DND-41 (cell line): ENCODE measurements at regions not wholly inside any gene's neighbourhood (a gene's known extent, or its start where the extent isn't known, plus 50 kb on each side); places are given as distances from the start of the nearest gene placed in this dataset.

ENCODE experiments used
- EZH2 ChIP-seq: IDR thresholded peaks from 3 replicates; pipeline ENCODE4 v1.6.1; 2012; ENCODE audit warnings: borderline replicate concordance, low read depth, mild to moderate bottlenecking, moderate library complexity, low read length, inconsistent platforms; ENCODE audit not compliant: severe bottlenecking
- TF ChIP-seq, protein P1 (sequence below): IDR thresholded peaks from 2 replicates; pipeline ENCODE4 v1.5.1; 2012; ENCODE audit warnings: borderline replicate concordance, low read length, moderate library complexity, mild to moderate bottlenecking; ENCODE audit not compliant: poor library complexity, severe bottlenecking; ENCODE audit errors: extremely low read depth

DNA sequence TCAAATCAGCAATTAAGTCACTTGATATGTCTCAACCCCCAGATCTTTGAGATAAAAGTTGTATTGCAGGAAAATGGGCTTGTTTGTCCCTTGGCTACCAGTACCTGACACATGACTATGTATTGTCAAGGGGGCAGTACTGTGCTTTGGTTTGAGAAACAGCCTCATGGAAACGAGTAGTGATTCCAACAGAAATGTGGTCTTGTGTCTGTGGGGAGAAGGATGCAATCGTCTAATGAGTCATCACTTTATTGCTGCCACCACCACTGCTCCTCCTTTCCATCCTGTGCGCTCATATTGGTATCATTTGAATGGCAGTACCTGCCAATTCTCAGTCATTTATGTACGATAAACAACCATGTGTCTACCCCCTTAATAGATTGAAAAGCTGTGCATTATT lies 72.8 kb upstream of the ARHGAP5 start:
- TF ChIP-seq, protein P1, sequence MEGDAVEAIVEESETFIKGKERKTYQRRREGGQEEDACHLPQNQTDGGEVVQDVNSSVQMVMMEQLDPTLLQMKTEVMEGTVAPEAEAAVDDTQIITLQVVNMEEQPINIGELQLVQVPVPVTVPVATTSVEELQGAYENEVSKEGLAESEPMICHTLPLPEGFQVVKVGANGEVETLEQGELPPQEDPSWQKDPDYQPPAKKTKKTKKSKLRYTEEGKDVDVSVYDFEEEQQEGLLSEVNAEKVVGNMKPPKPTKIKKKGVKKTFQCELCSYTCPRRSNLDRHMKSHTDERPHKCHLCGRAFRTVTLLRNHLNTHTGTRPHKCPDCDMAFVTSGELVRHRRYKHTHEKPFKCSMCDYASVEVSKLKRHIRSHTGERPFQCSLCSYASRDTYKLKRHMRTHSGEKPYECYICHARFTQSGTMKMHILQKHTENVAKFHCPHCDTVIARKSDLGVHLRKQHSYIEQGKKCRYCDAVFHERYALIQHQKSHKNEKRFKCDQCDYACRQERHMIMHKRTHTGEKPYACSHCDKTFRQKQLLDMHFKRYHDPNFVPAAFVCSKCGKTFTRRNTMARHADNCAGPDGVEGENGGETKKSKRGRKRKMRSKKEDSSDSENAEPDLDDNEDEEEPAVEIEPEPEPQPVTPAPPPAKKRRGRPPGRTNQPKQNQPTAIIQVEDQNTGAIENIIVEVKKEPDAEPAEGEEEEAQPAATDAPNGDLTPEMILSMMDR = no peak
- no peak for TF ChIP-seq EZH2
